Panc1 (cell line): ENCODE measurements at regions not wholly inside any gene's neighbourhood (a gene's known extent, or its start where the extent isn't known, plus 50 kb on each side); places are given as distances from the start of the nearest gene placed in this dataset.

Experiments used
- ATAC-seq: fragments of 200-7000 bp; cut with Tn5 transposase; 2 replicates; pipeline ENCODE4 v1.9.1; 2020; ENCODE audit warnings: mild to moderate bottlenecking, moderate library complexity
- BruUV-seq: library from RNA; stranded (reverse); fragments of 400-500 nt; replicated peaks from 2 replicates; lab custom pipeline; 2021; lab: Mats Ljungman, UMichigan
- CTCF ChIA-PET: fragments of 300-600 bp; sonication (Branson Sonifier 250); formaldehyde crosslinking; loops from one replicate; lab custom pipeline; 2022; ENCODE audit warnings: antibody characterized with exemption; lab: Charles Lee
- POLR2A ChIA-PET: fragments of 300-600 bp; sonication (Branson Sonifier 250); formaldehyde crosslinking; loops from one replicate; lab custom pipeline; 2022; ENCODE audit warnings: antibody characterized with exemption; lab: Charles Lee
- DNase-seq: peaks from one replicate; pipeline ENCODE4 v3.0.0-alpha.2; 2010; ENCODE audit warnings: low read depth, low spot score
- H3K27ac ChIP-seq: 2 replicates; pipeline ENCODE4 v1.5.1; 2011; ENCODE audit warnings: mild to moderate bottlenecking, low read length, inconsistent platforms
- H3K27me3 ChIP-seq: fragments of 200-500 bp; sonication (Bioruptor generic); 2 replicates; pipeline ENCODE4 v1.6.0; 2014; ENCODE audit warnings: low read length, inconsistent platforms; ENCODE audit not compliant: control insufficient read depth, insufficient read depth
- H3K36me3 ChIP-seq: fragments of 200-500 bp; sonication (Bioruptor generic); 2 replicates; pipeline ENCODE4 v1.5.1; 2014; ENCODE audit warnings: inconsistent platforms, mild to moderate bottlenecking, low read length, moderate library complexity; ENCODE audit not compliant: control insufficient read depth, insufficient read depth
- H3K4me1 ChIP-seq: 2 replicates; pipeline ENCODE4 v1.5.1; 2011; ENCODE audit warnings: inconsistent platforms, mild to moderate bottlenecking, low read length, moderate library complexity; ENCODE audit not compliant: control insufficient read depth, insufficient read depth
- H3K4me3 ChIP-seq, 2 experiments: 2 replicates each; pipeline ENCODE4 v1.5.1; 2011 to 2012; ENCODE audit warnings: low read depth in 2 of 2, low read length in 2 of 2, mild to moderate bottlenecking in 2 of 2, inconsistent platforms in 1 of 2, moderate library complexity in 1 of 2
- H3K9me3 ChIP-seq: fragments of 200-500 bp; sonication (Bioruptor generic); 2 replicates; pipeline ENCODE4 v1.5.1; 2014; ENCODE audit warnings: low read depth, mild to moderate bottlenecking, inconsistent platforms, low read length, moderate library complexity; ENCODE audit not compliant: control insufficient read depth, insufficient read depth
- POLR2AphosphoS5 ChIP-seq: IDR thresholded peaks from 2 replicates; pipeline ENCODE4 v1.6.1; 2012; ENCODE audit warnings: mild to moderate bottlenecking, low read depth, low read length, moderate library complexity
- REST ChIP-seq, 2 experiments: IDR thresholded peaks; 2 replicates each; pipeline ENCODE4 v1.6.1; 2011 to 2012; ENCODE audit warnings: low read depth in 2 of 2, control low read depth in 1 of 2, low read length in 1 of 2, mild to moderate bottlenecking in 1 of 2, moderate library complexity in 1 of 2; ENCODE audit not compliant: insufficient read depth in 1 of 2
- SIN3A ChIP-seq: IDR thresholded peaks from 2 replicates; pipeline ENCODE4 v1.6.1; 2012; ENCODE audit warnings: low read depth, mild to moderate bottlenecking, low read length, moderate library complexity, borderline replicate concordance; ENCODE audit not compliant: insufficient read depth
- TCF7L2 ChIP-seq: IDR thresholded peaks from 2 replicates; pipeline ENCODE4 v1.6.1; 2011; ENCODE audit warnings: mild to moderate bottlenecking, low read depth, low read length, inconsistent platforms
- in situ Hi-C: cut with HindIII; loops from 2 replicates; pipeline ENCODE4 v1.10.0; 2016; ENCODE audit warnings: low sequenced_read_pairs, low pct_unique_long_range_greater_than_20kb
- intact Hi-C: fragments of 100-400 bp; cut with micrococcal nuclease; formaldehyde crosslinking; loops from one replicate; pipeline ENCODE4 v1.10.0; 2022; ENCODE audit not compliant: unreplicated experiment
- TF ChIP-seq, protein P1 (sequence below): fragments of 450-650 bp; IDR thresholded peaks from 2 replicates; pipeline ENCODE4 v1.5.1; 2017; ENCODE audit warnings: mild to moderate bottlenecking

GRCh38 chr1:30527511-30528140 is 195.8 kb downstream of the MATN1 start:
- Histone ChIP-seq H3K27ac (no peak overlapping the region), H3K36me3 (no peaks in the 10 kb centered on the region), H3K4me1 (peaks cover 14% of the 10 kb centered on the region), H3K9me3 (no peaks in the 10 kb centered on the region), H3K4me3 (no peak overlapping the region), H3K27me3 (peaks cover 3% of the 10 kb centered on the region; the same call in 1 of the 2 replicates)
- DNase-seq (no peak), ATAC-seq (0 out of 2 replicates have a peak, but pooled peaks have one; percentile 19)
- CTCF ChIA-PET = no interaction called here
- BruUV-seq = no TSS peak
- TF ChIP-seq SIN3A (no peak), REST (IDR thresholded peaks at IDR 0.05; ENCODE audit: insufficient read depth in 1 of 2, low read depth in 2 of 2, low read length in 1 of 2) (no peak), POLR2AphosphoS5 (no peak), TCF7L2 (no peak)
- TF ChIP-seq, protein P1, sequence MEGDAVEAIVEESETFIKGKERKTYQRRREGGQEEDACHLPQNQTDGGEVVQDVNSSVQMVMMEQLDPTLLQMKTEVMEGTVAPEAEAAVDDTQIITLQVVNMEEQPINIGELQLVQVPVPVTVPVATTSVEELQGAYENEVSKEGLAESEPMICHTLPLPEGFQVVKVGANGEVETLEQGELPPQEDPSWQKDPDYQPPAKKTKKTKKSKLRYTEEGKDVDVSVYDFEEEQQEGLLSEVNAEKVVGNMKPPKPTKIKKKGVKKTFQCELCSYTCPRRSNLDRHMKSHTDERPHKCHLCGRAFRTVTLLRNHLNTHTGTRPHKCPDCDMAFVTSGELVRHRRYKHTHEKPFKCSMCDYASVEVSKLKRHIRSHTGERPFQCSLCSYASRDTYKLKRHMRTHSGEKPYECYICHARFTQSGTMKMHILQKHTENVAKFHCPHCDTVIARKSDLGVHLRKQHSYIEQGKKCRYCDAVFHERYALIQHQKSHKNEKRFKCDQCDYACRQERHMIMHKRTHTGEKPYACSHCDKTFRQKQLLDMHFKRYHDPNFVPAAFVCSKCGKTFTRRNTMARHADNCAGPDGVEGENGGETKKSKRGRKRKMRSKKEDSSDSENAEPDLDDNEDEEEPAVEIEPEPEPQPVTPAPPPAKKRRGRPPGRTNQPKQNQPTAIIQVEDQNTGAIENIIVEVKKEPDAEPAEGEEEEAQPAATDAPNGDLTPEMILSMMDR = no peak
- in situ Hi-C loops (no loop called here), intact Hi-C loops (no loop called here)
- POLR2A ChIA-PET = no interaction called here

- Histone ChIP-seq H3K4me3 (no peak overlapping the region), H3K27me3 (peaks cover 3% of the 10 kb centered on the region; the same call in 1 of the 2 replicates), H3K27ac (0 out of 2 replicates have a peak overlapping the region, but pooled peaks have one; percentile 7), H3K9me3 (no peaks in the 10 kb centered on the region), H3K4me1 (peaks cover 14% of the 10 kb centered on the region), H3K36me3 (no peaks in the 10 kb centered on the region)
- intact Hi-C loops (no loop called here), in situ Hi-C loops (no loop called here)
- ATAC-seq = no peak
- CTCF ChIA-PET = no interaction called here
- no peak for TF ChIP-seq REST (IDR thresholded peaks at IDR 0.05; ENCODE audit: insufficient read depth in 1 of 2, low read depth in 2 of 2, low read length in 1 of 2)
- TF ChIP-seq TCF7L2 = no peak
- POLR2A ChIA-PET = no interaction called here
- no peak for DNase-seq
- BruUV-seq = no TSS peak
Measured at GRCh38 chr1:30526652-30527345, 196.6 kb downstream of the MATN1 start.
